ENCODE measurements at regions not wholly inside any gene's neighbourhood (a gene's known extent, or its start where the extent isn't known, plus 50 kb on each side); places are given as distances from the start of the nearest gene placed in this dataset.

DNA sequence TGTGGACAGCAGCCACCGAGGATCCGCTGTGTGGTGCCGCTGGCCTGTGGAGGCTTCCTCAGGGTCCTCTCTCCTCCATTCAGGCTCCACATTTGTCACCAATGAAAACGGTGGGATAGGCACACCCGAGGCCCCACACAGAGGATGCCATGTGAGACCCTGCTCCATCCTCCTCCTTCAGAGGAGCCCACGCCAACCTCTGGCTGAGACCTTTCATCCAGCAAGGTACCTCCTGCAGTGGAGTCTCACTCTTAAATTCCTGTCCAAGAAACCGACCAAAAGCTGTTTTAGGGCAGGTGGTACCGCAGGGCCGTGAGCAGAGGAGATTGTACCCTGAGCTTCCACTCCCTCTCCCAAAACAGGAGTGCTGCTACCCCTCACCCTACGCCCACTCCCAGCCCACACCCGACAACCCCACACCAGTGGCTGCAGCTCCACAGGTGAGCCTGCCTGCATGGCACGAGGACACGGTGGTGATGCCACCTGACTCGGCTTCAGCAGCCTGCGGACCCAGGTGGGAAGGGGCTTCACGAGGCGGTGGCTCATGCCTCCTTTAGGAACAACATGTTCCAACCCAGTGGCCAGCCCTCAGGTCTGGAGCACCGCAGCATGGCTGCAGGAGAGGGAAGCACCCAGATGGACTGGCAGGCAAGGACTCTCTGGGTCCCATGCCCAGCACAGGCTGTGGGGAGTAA, 237.6 kb upstream of the AFDN start:
- 94 to 96% methylated on average over 15 to 18 of the region's 18 CpGs for WGBS, 2 experiments (ENCODE audit: insufficient coverage in 1 of 2, insufficient read length in 1 of 2)
- Mint-ChIP-seq H3K36me3 (ENCODE audit: low read depth) (peaks cover 4% of the 10 kb centered on the region), H3K4me1 (peaks cover 3% of the 10 kb centered on the region), H3K4me3 (no peak overlapping the region), H3K27me3 (ENCODE audit: insufficient read depth) (peaks cover 2% of the 10 kb centered on the region), H3K27ac (no peak overlapping the region), H3K9me3 (peaks cover 14% of the 10 kb centered on the region)
- Histone ChIP-seq H3K27ac (ENCODE audit: low read depth, low read length) (peak overlapping the region; percentile 86), H3K4me1 (ENCODE audit: control insufficient read depth, insufficient read depth, low read length) (no peaks in the 10 kb centered on the region), H3K4me3 (ENCODE audit: low read length) (no peak overlapping the region), H3K27me3 (ENCODE audit: control insufficient read depth, insufficient read depth, low read length, poor library complexity, severe bottlenecking) (no peaks in the 10 kb centered on the region), H3K9me3 (ENCODE audit: control insufficient read depth, low read length) (peaks cover 8% of the 10 kb centered on the region), H3K9ac (ENCODE audit: extremely low read depth, low read length, poor library complexity, severe bottlenecking) (no peak overlapping the region), H3K36me3 (ENCODE audit: control insufficient read depth, insufficient read depth, low read length) (no peaks in the 10 kb centered on the region)
- no peak for TF ChIP-seq CTCF (conservative IDR thresholded peaks at IDR 0.05)
- peak; percentile 36 for DNase-seq

GRCh38 chr6:167589615-167589940, 237.1 kb upstream of the AFDN start:
- Mint-ChIP-seq H3K9me3 (peaks cover 14% of the 10 kb centered on the region), H3K27me3 (ENCODE audit: insufficient read depth) (peaks cover 2% of the 10 kb centered on the region), H3K4me1 (peaks cover 3% of the 10 kb centered on the region), H3K27ac (no peak overlapping the region), H3K36me3 (ENCODE audit: low read depth) (peaks cover 4% of the 10 kb centered on the region), H3K4me3 (no peak overlapping the region)
- DNase-seq: no peak
- Histone ChIP-seq H3K4me3 (ENCODE audit: low read length) (no peak overlapping the region), H3K9ac (ENCODE audit: extremely low read depth, low read length, poor library complexity, severe bottlenecking) (no peak overlapping the region), H3K36me3 (ENCODE audit: control insufficient read depth, insufficient read depth, low read length) (no peaks in the 10 kb centered on the region), H3K27me3 (ENCODE audit: control insufficient read depth, insufficient read depth, low read length, poor library complexity, severe bottlenecking) (no peaks in the 10 kb centered on the region), H3K4me1 (ENCODE audit: control insufficient read depth, insufficient read depth, low read length) (no peaks in the 10 kb centered on the region), H3K9me3 (ENCODE audit: control insufficient read depth, low read length) (peaks cover 8% of the 10 kb centered on the region), H3K27ac (ENCODE audit: low read depth, low read length) (no peak overlapping the region)
- TF ChIP-seq CTCF (conservative IDR thresholded peaks at IDR 0.05): no peak
- 92 to 97% methylated on average over 7 to 10 of the region's 10 CpGs for WGBS, 2 experiments (ENCODE audit: insufficient coverage in 1 of 2, insufficient read length in 1 of 2)

DNA sequence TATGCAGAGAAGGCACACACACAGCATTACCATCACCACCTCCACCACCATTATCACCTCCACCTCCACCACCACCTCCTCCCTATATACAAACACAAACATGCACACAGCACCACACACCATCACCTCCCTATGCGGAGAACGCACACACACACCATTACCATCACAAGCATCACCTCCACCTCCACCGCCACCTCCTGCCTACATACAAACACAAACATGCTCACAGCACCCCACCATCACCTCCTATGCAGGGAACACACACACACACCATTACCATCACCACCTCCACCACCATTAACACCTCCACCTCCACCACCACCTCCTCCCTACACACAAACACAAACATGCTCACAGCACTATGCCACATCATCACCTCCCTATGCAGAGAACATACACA, 236.5 kb upstream of the AFDN start:
- H3K27ac ChIP-seq (ENCODE audit: low read depth, low read length): no peak overlapping the region
- Mint-ChIP-seq H3K4me1 (peaks cover 3% of the 10 kb centered on the region), H3K27me3 (ENCODE audit: insufficient read depth) (peaks cover 2% of the 10 kb centered on the region), H3K9me3 (peaks cover 14% of the 10 kb centered on the region), H3K36me3 (ENCODE audit: low read depth) (peaks cover 4% of the 10 kb centered on the region), H3K27ac (no peak overlapping the region), H3K4me3 (no peak overlapping the region)
- H3K4me3 ChIP-seq (ENCODE audit: low read length): no peak overlapping the region
- no peaks in the 10 kb centered on the region for H3K27me3 ChIP-seq (ENCODE audit: control insufficient read depth, insufficient read depth, low read length, poor library complexity, severe bottlenecking)
- no peaks in the 10 kb centered on the region for H3K4me1 ChIP-seq (ENCODE audit: control insufficient read depth, insufficient read depth, low read length)
- no peak for TF ChIP-seq CTCF (conservative IDR thresholded peaks at IDR 0.05)
- peaks cover 8% of the 10 kb centered on the region for H3K9me3 ChIP-seq (ENCODE audit: control insufficient read depth, low read length)
- DNase-seq: no peak
- H3K36me3 ChIP-seq (ENCODE audit: control insufficient read depth, insufficient read depth, low read length): no peaks in the 10 kb centered on the region
- no peak overlapping the region for H3K9ac ChIP-seq (ENCODE audit: extremely low read depth, low read length, poor library complexity, severe bottlenecking)
- 83 to 100% methylated on average over 2 to 3 of the region's 3 CpGs for WGBS, 2 experiments (ENCODE audit: insufficient coverage in 1 of 2, insufficient read length in 1 of 2)

Measured in endodermal cell (in vitro differentiated cells).